WTC11 (cell line): ENCODE measurements at regions not wholly inside any gene's neighbourhood (a gene's known extent, or its start where the extent isn't known, plus 50 kb on each side); places are given as distances from the start of the nearest gene placed in this dataset.

Source experiments
- ATF1 ChIP-seq: sonication (generic); formaldehyde crosslinking; IDR thresholded peaks from 2 replicates; pipeline ENCODE4 v1.8.1; 2023; ENCODE audit warnings: mild to moderate bottlenecking, moderate library complexity, missing genetic modification reagents
- CREB1 ChIP-seq: sonication (generic); formaldehyde crosslinking; IDR thresholded peaks from 2 replicates; pipeline ENCODE4 v1.8.0; 2023; ENCODE audit warnings: mild to moderate bottlenecking, missing genetic modification reagents
- CTCF ChIP-seq: fragments of 200-600 bp; IDR thresholded peaks from 2 replicates; pipeline ENCODE4 v1.8.0; 2022; ENCODE audit warnings: antibody characterized with exemption
- ESRRA ChIP-seq: sonication (generic); formaldehyde crosslinking; IDR thresholded peaks from 2 replicates; pipeline ENCODE4 v1.8.1; 2022; ENCODE audit warnings: mild to moderate bottlenecking, missing genetic modification reagents, borderline replicate concordance
- ZNF219 ChIP-seq: sonication (generic); formaldehyde crosslinking; IDR thresholded peaks from 2 replicates; pipeline ENCODE4 v1.8.0; 2023; ENCODE audit warnings: missing genetic modification reagents, mild to moderate bottlenecking, borderline replicate concordance
- ZNF512 ChIP-seq: sonication (generic); formaldehyde crosslinking; IDR thresholded peaks from 2 replicates; pipeline ENCODE4 v1.8.1; 2022; ENCODE audit warnings: missing genetic modification reagents, borderline replicate concordance
- TF ChIP-seq, protein P1 (sequence below): sonication (generic); formaldehyde crosslinking; IDR thresholded peaks from 2 replicates; pipeline ENCODE4 v1.8.0; 2022; ENCODE audit warnings: mild to moderate bottlenecking, missing genetic modification reagents
- TF ChIP-seq, protein P2 (sequence below): sonication (generic); formaldehyde crosslinking; IDR thresholded peaks from 2 replicates; pipeline ENCODE4 v1.8.0; 2022; ENCODE audit warnings: mild to moderate bottlenecking, missing genetic modification reagents
- TF ChIP-seq, protein P3 (sequence below): sonication (generic); formaldehyde crosslinking; IDR thresholded peaks from 2 replicates; pipeline ENCODE4 v1.8.1; 2023; ENCODE audit warnings: mild to moderate bottlenecking, missing genetic modification reagents, moderate library complexity
- TF ChIP-seq, protein P4 (sequence below): sonication (generic); formaldehyde crosslinking; IDR thresholded peaks from 2 replicates; pipeline ENCODE4 v1.8.0; 2023; ENCODE audit warnings: missing genetic modification reagents, mild to moderate bottlenecking, borderline replicate concordance

GRCh38 chr10:43980313-43980712, 331.6 kb upstream of the ZNF32 start:
- TF ChIP-seq ZNF219: no peak
- TF ChIP-seq, protein P1, sequence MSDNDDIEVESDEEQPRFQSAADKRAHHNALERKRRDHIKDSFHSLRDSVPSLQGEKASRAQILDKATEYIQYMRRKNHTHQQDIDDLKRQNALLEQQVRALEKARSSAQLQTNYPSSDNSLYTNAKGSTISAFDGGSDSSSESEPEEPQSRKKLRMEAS (CRISPR knock-in tag): no peak
- TF ChIP-seq CTCF: no peak
- TF ChIP-seq, protein P2, sequence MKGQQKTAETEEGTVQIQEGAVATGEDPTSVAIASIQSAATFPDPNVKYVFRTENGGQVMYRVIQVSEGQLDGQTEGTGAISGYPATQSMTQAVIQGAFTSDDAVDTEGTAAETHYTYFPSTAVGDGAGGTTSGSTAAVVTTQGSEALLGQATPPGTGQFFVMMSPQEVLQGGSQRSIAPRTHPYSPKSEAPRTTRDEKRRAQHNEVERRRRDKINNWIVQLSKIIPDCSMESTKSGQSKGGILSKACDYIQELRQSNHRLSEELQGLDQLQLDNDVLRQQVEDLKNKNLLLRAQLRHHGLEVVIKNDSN: no peak
- no peak for TF ChIP-seq CREB1 (CRISPR knock-in tag)
- TF ChIP-seq ESRRA (CRISPR knock-in tag): no peak
- TF ChIP-seq, protein P3, sequence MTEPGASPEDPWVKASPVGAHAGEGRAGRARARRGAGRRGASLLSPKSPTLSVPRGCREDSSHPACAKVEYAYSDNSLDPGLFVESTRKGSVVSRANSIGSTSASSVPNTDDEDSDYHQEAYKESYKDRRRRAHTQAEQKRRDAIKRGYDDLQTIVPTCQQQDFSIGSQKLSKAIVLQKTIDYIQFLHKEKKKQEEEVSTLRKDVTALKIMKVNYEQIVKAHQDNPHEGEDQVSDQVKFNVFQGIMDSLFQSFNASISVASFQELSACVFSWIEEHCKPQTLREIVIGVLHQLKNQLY (CRISPR knock-in tag): no peak
- TF ChIP-seq ATF1 (CRISPR knock-in tag): no peak
- TF ChIP-seq, protein P4, sequence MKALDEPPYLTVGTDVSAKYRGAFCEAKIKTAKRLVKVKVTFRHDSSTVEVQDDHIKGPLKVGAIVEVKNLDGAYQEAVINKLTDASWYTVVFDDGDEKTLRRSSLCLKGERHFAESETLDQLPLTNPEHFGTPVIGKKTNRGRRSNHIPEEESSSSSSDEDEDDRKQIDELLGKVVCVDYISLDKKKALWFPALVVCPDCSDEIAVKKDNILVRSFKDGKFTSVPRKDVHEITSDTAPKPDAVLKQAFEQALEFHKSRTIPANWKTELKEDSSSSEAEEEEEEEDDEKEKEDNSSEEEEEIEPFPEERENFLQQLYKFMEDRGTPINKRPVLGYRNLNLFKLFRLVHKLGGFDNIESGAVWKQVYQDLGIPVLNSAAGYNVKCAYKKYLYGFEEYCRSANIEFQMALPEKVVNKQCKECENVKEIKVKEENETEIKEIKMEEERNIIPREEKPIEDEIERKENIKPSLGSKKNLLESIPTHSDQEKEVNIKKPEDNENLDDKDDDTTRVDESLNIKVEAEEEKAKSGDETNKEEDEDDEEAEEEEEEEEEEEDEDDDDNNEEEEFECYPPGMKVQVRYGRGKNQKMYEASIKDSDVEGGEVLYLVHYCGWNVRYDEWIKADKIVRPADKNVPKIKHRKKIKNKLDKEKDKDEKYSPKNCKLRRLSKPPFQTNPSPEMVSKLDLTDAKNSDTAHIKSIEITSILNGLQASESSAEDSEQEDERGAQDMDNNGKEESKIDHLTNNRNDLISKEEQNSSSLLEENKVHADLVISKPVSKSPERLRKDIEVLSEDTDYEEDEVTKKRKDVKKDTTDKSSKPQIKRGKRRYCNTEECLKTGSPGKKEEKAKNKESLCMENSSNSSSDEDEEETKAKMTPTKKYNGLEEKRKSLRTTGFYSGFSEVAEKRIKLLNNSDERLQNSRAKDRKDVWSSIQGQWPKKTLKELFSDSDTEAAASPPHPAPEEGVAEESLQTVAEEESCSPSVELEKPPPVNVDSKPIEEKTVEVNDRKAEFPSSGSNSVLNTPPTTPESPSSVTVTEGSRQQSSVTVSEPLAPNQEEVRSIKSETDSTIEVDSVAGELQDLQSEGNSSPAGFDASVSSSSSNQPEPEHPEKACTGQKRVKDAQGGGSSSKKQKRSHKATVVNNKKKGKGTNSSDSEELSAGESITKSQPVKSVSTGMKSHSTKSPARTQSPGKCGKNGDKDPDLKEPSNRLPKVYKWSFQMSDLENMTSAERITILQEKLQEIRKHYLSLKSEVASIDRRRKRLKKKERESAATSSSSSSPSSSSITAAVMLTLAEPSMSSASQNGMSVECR (CRISPR knock-in tag): no peak
- no peak for TF ChIP-seq ZNF512 (CRISPR knock-in tag)
